CD4-positive, alpha-beta T cell (primary cell): ENCODE measurements at regions not wholly inside any gene's neighbourhood (a gene's known extent, or its start where the extent isn't known, plus 50 kb on each side); places are given as distances from the start of the nearest gene placed in this dataset.

Experiments
- ATAC-seq: fragments of 200-7000 bp; cut with Tn5 transposase; one replicate; pipeline ENCODE4 v1.10.0; 2022; ENCODE audit warnings: mild to moderate bottlenecking; ENCODE audit not compliant: poor library complexity
- CTCF ChIA-PET: fragments of 350-600 bp; sonication (Branson Sonifier 250); formaldehyde crosslinking; loops from one replicate; lab custom pipeline; 2021; ENCODE audit warnings: antibody characterized with exemption, inconsistent platforms; lab: Charles Lee
- POLR2A ChIA-PET: fragments of 350-600 bp; sonication (Branson Sonifier 250); formaldehyde crosslinking; loops from one replicate; lab custom pipeline; 2021; ENCODE audit warnings: antibody characterized with exemption, inconsistent platforms; lab: Charles Lee
- DNase-seq, 14 experiments: peaks; one replicate each; pipeline ENCODE4 v3.0.0-alpha.2; 2013 to 2020; ENCODE audit warnings: mixed read lengths in 2 of 14
- H3K27ac ChIP-seq, 2 donors: one replicate each; pipeline versions ENCODE4 v1.5.1 to v1.7.0; 2013; ENCODE audit warnings: low read length in 2 of 2, low read depth in 1 of 2, mild to moderate bottlenecking in 1 of 2
- H3K27me3 ChIP-seq, 2 experiments: 1 replicate in 1 of 2; 2 replicates in 1 of 2; pipeline versions ENCODE4 v1.6.1 to v1.7.0; 2013; ENCODE audit warnings: low read length in 2 of 2, control low read depth in 1 of 2, mild to moderate bottlenecking in 1 of 2, moderate library complexity in 1 of 2; ENCODE audit not compliant: insufficient read depth in 2 of 2, control insufficient read depth in 1 of 2
- H3K36me3 ChIP-seq: one replicate; pipeline ENCODE4 v1.6.1; 2013; ENCODE audit warnings: low read length, control low read depth; ENCODE audit not compliant: insufficient read depth
- H3K4me1 ChIP-seq: one replicate; pipeline ENCODE4 v1.6.1; 2013; ENCODE audit warnings: low read length, control low read depth; ENCODE audit not compliant: insufficient read depth
- H3K4me3 ChIP-seq: one replicate; pipeline ENCODE4 v1.5.1; 2013; ENCODE audit warnings: mild to moderate bottlenecking, low read length, moderate library complexity
- H3K9me3 ChIP-seq, 2 experiments: 1 replicate in 1 of 2; 2 replicates in 1 of 2; pipeline versions ENCODE4 v1.6.1 to v1.7.0; 2013; ENCODE audit warnings: low read length in 2 of 2, mild to moderate bottlenecking in 2 of 2, control low read depth in 1 of 2, moderate library complexity in 1 of 2; ENCODE audit not compliant: control insufficient read depth in 1 of 2, insufficient read depth in 1 of 2
- H3K27ac Mint-ChIP-seq: one replicate; pipeline ENCODE4 v1.8.0; 2020; ENCODE audit warnings: mixed read lengths
- H3K27me3 Mint-ChIP-seq: one replicate; pipeline ENCODE4 v1.8.0; 2021; ENCODE audit warnings: mixed read lengths
- H3K36me3 Mint-ChIP-seq: one replicate; pipeline ENCODE4 v1.8.0; 2021; ENCODE audit warnings: low read depth, mixed read lengths
- H3K4me1 Mint-ChIP-seq: one replicate; pipeline ENCODE4 v1.8.0; 2021; ENCODE audit warnings: low read depth, mixed read lengths
- H3K4me3 Mint-ChIP-seq: one replicate; pipeline ENCODE4 v1.8.0; 2020; ENCODE audit warnings: mild to moderate bottlenecking, mixed read lengths
- H3K9me3 Mint-ChIP-seq: one replicate; pipeline ENCODE4 v1.8.0; 2020; ENCODE audit warnings: mixed read lengths
- CTCF ChIP-seq: fragments of 200-600 bp; IDR thresholded peaks from one replicate; pipeline ENCODE4 v1.8.0; 2022; ENCODE audit warnings: antibody characterized with exemption, mild to moderate bottlenecking
- intact Hi-C, 2 experiments: fragments of 100-400 bp; cut with DNase I in 1 of 2; cut with micrococcal nuclease in 1 of 2; formaldehyde crosslinking; loops; one replicate each; pipeline versions ENCODE4 v1.15.1 to v1.9.0; 2023 to 2025; cut with DNase I, micrococcal nuclease

GRCh38 chr7:110186334-110186733 is 904.6 kb upstream of the LRRN3 start:
- POLR2A ChIA-PET = no interaction called here
- no peaks in the 10 kb centered on the region for H3K27me3 Mint-ChIP-seq

GRCh38 chr7:110187877-110188554 is 902.9 kb upstream of the LRRN3 start:
- POLR2A ChIA-PET = no interaction called here
- H3K4me1 Mint-ChIP-seq = no peaks in the 10 kb centered on the region
- no peaks in the 10 kb centered on the region for H3K27me3 ChIP-seq
- H3K4me3 Mint-ChIP-seq = no peak overlapping the region
- ATAC-seq (no peak), DNase-seq (no peak)
- intact Hi-C loops = no loop called here
- CTCF ChIA-PET = no interaction called here
- no peak for TF ChIP-seq CTCF
- H3K36me3 Mint-ChIP-seq = no peaks in the 10 kb centered on the region
- H3K36me3 ChIP-seq = no peaks in the 10 kb centered on the region
- no peaks in the 10 kb centered on the region for H3K27me3 Mint-ChIP-seq
- H3K27ac Mint-ChIP-seq = no peak overlapping the region
- H3K4me3 ChIP-seq = no peak overlapping the region
- peaks cover 0 to 3% of the 10 kb centered on the region in 2 experiments for H3K9me3 ChIP-seq
- no peaks in the 10 kb centered on the region for H3K4me1 ChIP-seq
- no peak overlapping the region for H3K27ac ChIP-seq
- H3K9me3 Mint-ChIP-seq = peaks cover 4% of the 10 kb centered on the region

More at GRCh38 chr7:110186334-110186733, 904.6 kb upstream of the LRRN3 start:
- H3K4me1 ChIP-seq = no peaks in the 10 kb centered on the region
- H3K27ac ChIP-seq = no peak overlapping the region
- ATAC-seq (no peak), DNase-seq (no peak)
- no peak for TF ChIP-seq CTCF
- H3K36me3 ChIP-seq = no peaks in the 10 kb centered on the region
- Mint-ChIP-seq H3K4me3 (no peak overlapping the region), H3K27ac (no peak overlapping the region), H3K9me3 (peaks cover 4% of the 10 kb centered on the region), H3K4me1 (no peaks in the 10 kb centered on the region), H3K36me3 (no peaks in the 10 kb centered on the region)
- CTCF ChIA-PET = no interaction called here
- intact Hi-C loops = no loop called here
- peaks cover 0 to 3% of the 10 kb centered on the region in 2 experiments for H3K9me3 ChIP-seq
- H3K27me3 ChIP-seq = no peaks in the 10 kb centered on the region
- H3K4me3 ChIP-seq = no peak overlapping the region

DNA sequence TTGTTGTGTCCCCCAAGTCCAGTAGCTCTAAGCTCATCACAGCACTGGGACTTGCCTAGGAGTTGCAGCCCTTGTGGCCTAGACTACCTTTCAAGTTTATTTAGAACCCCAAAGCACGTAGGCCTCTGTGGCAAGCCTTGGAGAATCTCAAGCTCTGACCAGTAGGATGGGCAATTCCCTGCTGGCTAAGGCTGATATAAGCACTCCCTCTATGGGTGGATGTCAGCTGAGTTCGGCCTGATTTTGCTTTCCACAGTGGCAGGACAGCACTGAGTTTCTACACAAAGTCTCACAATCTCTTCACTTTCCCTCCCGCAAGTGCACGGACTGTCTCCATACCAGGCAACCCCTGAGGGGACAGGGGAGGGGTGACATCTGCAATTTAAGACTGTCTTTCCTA is 886.4 kb upstream of the LRRN3 start:
- no peak overlapping the region for H3K4me3 Mint-ChIP-seq
- peaks cover 13% of the 10 kb centered on the region for H3K27me3 Mint-ChIP-seq
- no peaks in the 10 kb centered on the region for H3K27me3 ChIP-seq
- ChIA-PET POLR2A (no interaction called here), CTCF (no interaction called here)
- no peak for TF ChIP-seq CTCF
- peaks cover 0 to 2% of the 10 kb centered on the region in 2 experiments for H3K9me3 ChIP-seq
- H3K4me3 ChIP-seq = no peak overlapping the region
- intact Hi-C loops = no loop called here
- no peaks in the 10 kb centered on the region for H3K36me3 Mint-ChIP-seq
- H3K4me1 ChIP-seq = no peaks in the 10 kb centered on the region
- H3K36me3 ChIP-seq = no peaks in the 10 kb centered on the region
- DNase-seq (no peak), ATAC-seq (no peak)
- H3K4me1 Mint-ChIP-seq = no peaks in the 10 kb centered on the region
- H3K27ac ChIP-seq = no peak overlapping the region
- H3K27ac Mint-ChIP-seq = no peak overlapping the region
- no peaks in the 10 kb centered on the region for H3K9me3 Mint-ChIP-seq
